C1 segment of cervical spinal cord (tissue), 14 donors: ENCODE measurements at regions not wholly inside any gene's neighbourhood (a gene's known extent, or its start where the extent isn't known, plus 50 kb on each side); places are given as distances from the start of the nearest gene placed in this dataset.

ENCODE experiments used
- DNase-seq, 14 donors: peaks; one replicate each; lab custom pipeline; 2025; lab: John Stamatoyannopoulos, UW

DNA sequence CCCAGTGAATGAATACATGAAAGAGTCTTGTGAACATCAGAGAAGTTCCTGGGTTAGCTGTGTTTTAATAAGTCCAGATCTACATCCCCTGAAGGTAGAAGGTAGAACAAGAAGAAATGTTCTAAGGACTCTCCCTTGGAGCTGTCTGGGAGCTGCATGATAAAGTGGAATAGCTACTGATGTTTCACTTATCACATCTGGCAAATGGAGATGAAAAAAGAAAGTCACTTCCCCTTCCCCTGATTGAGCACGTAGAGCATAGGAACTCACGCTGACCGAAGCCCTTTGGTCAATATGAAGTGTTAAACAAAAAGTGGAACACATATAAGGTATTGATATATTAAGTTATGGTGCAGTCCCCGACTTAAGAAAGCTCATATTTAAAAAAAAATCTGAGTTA lies 53.2 kb upstream of the PARP1 start:
- DNase-seq, result no peak

DNA sequence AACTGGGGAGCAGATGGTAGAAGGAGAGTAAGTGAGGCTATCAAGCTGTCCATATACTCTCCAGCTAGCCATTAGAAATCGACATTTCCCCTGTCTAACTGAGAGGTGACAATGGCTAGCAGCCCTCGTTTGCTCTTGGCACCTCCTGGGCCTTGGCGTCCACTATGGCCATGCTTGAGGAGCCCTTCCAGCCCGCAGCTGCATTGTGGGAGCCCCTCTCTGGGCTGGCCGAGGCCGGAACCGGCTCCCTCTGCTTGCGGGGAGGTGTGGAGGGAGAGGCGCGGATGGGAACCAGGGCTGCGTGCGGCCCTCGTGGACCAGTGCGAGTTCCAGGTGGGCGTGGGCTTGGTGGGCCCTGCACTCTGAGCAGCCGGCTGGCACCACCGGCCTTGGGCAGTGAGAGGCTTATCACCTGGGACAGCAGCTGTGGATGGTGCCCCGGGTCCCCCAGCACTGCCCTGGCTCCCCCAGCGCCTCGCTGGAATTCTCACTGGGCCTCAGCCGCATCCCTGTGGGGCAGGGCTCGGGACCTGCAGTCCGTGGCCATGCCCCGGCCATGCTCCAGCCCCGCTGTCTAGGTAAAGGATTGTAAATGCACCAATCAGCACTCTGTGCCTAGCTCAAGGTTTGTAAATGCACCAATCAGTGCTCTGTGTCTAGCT lies 56.2 kb upstream of the PARP1 start:
- DNase-seq, result no peak

DNA sequence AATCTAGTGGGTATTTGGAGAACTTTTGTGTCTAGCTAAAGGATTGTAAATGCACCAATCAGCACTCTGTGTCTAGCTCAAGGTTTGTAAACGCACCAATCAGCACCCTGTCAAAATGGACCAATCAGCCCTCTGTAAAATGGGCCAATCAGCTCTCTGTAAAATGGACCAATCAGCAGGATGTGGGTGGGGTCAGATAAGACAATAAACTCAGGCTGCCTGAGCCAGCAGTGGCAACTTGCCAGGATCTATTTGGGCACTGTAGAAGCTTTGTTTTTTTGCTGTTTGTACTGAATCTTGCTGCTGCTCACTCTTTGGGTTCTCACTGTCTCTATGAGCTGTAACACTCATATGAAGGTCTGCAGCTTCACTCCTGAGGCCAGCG lies 56.7 kb upstream of the PARP1 start:
- peak in 9 of 14 donors; percentile 3 to 36 (median 18) for DNase-seq

DNA sequence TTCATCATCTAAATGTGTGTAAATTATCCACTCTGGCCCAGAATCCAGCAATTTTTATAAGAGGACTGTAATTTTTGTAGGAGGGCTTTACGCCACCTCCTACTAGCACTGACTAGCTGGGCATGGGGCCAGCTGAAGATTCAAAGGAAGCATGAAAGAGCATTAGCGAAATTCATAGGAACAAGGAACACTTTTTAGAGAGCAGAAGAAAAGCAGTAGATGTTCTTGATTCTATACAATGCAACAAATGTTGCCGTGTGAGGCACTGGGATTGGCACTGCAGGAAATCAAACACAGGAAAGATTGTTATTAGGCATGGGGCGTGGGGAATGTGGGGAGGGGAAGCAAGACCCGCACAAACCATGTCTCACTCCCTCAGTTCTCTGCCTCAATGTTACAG lies 58.4 kb upstream of the PARP1 start:
- no peak for DNase-seq

DNA sequence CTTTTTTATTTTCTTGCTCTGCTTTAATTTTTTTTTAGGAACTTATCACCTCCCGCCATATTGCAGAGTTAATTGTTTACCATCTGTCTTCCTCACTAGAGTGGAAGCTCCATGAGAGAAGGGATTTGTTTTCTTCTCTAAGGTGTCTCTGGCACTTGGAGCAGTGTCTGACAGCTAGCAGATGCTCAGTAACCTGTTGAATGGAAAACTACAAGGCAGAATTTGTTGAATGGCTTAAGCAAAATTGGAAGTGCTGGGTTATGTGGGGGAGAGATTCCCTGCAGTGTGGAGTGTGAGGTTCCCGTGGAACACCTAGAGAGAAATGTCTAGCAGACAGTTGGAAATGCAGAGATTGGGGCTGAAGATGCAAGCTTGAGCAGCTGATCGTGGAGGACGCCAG lies 59.5 kb upstream of the PARP1 start:
- DNase-seq, result no peak

DNA sequence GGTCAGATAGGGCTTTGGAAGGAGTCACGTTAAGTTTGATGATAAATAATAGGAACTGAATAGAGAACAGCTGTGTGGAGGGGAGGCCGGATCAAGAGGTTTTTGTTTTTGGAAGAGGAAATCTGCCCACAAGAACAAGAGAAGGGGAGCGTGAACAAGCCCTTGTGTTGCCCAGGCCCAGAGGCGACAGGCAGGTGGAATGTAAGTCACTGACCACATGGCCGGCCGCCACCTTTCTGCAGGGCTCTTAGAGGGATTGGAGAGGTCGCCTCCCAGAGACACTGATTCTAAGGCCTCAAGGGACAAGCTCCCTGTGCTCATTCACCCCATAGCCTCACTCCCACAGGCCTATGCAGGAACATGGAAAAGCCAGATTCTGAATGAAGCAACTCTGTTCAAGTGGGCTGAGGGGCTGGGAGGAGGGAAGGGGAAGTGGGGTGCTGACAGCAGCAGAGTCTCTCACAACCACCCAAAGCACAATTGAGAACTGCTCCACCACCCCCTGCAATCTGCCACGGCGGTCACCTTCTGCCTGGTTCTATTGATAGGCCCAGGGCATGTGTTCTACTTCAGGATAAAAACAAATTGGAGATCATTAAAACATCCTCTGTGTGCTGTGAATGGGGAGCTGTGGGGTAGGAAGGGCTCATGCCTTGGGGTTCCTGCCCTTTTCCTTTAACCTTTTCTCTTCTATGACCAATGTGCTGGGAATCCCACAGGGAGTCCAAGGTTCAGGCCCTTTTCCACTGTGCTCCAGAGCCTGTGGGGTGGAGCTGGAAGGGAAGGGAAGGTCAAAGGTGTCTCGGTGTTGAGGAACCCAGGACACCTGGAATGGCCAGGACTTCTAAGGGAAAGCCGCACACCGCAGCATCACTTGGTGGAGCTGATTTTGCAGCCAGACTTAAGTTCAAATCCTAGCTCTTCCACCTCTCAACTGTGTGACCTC lies 63.3 kb upstream of the PARP1 start:
- DNase-seq, result no peak

DNA sequence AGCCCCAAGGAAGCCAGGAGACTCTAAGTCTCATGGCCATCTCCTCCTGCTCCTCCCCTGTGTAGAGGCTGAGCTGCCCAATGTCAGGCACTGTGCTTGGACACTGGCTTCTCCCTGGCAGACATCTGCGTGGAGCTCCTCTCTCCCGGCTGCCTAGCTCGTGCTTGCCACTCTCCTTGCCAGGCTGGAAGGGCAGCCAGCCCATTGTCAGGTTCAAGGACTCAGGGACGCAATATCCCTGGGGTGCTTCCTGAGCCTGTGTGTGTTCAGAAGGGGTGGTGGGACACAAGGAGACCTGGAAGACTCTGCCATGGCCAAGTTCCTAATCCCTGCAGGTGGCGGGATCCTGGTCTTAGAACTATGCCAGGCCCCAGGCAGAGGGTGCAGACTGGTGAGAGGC lies 65.4 kb upstream of the PARP1 start:
- no peak for DNase-seq

DNA sequence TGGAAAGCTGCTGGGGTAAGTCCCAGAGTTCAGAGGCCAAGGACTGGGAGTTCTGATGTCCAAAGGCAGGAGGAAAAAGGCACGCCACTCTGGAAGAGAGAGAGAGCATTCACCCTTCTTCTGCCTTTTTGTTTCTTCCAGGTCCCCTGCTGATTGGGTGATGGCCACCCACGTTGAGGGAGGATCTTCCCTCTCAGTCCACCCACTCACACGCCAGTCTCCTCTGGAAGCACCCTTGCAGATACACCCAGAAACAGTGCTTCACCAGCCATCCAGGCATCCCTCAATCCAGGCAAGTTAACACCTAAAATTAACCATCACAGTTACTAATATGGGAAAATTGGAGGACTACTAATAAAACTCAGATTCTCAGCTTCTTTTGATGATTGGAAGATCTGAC lies 66.1 kb upstream of the PARP1 start:
- no peak for DNase-seq

DNA sequence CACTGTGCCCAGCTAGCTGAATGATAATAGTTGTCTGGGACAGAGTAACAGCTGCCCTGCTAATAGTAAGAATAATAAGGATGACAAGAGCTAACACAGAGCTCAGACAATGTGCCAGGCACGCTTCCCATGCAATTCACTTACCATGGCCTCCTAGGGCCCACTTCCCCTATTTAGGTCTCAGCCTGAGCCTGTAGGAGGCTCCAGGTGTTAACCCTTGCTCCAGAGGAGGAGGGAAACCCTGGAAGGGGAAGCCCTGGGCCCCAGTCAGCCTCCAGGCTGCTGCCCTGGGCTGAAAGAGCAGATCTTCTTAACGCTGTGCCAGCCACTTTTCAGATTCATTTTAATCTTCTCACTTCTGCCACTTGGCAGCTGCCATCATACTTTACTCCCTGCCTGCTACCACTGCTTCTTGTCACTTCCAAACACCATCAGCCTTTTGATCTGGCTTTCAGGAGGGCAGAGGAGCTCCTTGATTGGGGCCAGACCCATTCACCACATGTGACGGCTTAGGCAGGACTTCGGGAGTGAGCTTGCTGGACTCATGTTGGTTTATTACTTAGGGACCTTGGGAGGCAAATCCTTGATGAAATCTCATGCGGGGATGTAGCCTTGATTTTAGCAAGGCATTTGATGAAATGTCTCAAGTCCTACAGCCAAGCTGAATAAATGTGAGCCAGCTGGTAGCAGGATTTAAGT lies 66.7 kb upstream of the PARP1 start:
- no peak for DNase-seq

DNA sequence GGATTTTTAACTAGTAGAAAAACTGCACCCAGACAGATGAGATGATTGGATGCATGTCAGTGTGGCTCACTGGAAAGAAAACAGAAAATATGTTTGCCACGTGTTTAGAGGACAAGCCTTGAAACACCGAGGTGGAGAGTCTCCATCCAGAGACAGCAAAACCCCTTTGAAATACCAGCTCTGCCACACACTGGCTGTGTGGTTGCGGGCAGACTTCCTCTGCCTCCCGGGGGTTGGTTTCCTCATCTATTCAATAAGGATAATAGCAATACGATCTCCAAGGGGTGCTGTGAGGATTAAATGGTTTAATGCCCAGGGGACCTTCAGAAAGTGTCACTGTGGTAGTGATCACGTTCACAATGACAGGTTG lies 67.2 kb upstream of the PARP1 start:
- DNase-seq, result no peak

DNA sequence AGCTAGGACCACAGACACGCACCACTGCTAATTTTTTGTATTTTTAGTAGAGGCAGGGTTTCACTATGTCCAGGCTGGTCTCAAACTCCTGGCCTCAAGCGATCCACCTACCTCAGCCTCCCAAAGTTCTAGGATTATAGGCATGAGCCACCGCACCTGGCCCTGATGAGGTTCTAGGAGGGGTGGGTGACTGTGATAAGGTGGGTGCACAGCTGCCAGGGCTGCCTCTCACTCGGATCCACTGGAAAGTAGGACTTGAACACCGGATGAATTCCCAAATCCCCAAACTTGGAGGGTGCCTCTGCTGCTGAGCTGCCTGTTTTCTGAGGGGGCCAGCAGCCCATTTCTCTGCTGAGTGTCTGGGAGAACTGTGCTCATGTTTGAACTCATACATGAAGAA lies 68.2 kb upstream of the PARP1 start:
- no peak for DNase-seq

DNA sequence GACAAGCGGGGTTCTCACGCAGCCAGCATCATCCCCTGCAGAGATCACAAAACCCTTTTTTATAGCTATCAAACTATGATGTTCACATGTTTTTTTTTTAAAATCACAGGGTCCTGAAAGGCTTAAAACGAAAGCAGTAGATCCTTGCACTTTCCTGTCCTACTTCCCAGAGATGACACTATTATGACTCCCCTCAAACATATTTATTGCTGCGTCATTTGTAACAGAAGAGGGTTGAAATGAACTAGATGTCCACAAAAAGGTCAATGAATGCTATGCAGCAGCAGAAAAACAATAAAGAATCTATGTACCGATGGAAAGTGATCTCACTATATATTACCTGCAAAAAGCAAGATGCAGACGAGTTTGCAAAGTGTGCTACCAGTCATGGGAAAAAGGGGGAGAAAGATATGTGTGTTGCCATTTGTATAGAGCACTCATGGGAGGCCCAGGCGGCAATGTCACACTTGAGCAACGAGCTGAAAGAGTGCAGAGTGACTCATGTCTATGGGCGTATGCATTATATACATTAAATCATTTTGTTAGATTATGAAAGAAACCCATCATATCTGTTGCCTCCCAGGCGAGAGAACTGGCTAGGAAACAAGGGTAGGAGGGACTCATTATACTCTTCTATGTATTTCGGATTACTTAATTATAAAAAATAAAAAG lies 68.9 kb upstream of the PARP1 start:
- no peak for DNase-seq

DNA sequence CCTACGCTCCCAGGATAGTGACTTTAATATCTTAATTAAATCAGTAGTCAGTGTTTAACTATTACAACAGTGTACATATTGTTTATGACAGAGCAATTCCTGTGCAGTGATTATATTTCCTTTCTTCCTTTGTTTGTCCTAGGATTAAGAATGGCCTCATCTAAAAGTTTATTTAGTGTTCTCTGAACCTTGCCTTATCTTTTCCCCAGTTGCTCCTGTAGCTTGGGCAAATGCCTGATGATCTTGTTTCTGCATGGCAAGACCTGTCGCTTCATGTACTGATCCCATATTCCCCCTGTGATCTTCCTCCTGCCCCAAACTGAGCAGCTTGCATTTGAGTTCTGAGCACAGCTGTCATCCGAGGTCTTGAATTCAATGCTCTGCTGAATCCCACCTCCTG lies 69.1 kb upstream of the STUM start:
- DNase-seq, result no peak

DNA sequence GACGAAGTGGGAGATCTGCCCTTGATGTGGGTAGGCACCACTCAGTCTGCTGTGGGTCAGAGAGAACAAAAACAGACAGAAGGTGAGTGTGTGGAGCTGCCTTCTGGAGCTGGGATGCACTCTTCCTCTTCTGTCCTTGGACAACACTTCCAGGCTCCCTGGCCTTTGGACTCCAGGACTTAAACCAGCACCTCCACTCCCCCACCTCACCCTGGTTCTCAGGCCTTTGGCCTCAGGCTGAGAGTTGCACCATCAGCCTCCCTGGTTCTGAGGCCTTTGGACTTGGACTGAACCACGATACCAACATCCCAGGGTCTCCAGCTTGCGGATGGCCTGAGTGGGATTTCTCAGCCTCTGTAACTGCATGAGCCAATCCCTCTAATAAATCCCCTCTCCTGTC lies 68.1 kb upstream of the STUM start:
- no peak for DNase-seq

DNA sequence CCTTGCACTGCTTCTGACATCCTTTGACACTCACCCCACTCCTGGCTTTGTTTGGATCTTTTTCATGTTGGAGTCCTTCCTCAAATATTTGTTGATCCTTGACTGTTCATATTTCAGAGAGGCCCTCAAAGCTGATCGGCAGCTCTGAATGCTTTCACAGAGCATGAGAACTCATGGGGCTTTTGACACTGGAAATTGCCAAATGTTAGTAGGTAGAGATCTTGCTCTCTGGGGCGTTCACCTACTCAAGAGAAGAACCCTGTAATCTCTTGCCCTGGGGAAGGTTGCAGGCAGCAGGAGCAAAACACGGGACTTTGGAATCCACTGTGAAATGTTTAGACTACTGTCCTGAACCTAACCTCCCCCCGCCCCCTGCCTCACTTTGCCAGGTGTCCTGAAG lies 67.4 kb upstream of the STUM start:
- DNase-seq, result no peak

DNA sequence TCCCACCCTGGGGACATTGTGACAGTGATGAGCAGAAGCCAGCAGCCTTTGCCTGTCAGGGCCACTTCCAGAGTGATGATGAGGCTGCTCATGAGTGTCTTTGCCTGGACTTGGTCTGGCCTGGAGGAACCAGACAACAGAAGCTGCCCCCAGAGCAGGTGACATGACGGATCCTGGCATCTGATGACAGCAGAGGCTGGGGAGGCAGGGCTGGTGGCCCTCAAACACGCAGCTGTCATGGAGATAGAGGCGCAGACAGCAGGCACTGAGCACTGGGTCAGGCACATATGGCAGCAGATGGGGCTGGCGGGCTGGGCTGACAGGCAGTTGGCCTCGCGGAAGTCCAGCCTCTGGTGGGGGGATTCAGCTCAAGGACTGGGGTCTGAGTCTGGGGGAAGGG lies 66.4 kb upstream of the STUM start:
- DNase-seq, result no peak

DNA sequence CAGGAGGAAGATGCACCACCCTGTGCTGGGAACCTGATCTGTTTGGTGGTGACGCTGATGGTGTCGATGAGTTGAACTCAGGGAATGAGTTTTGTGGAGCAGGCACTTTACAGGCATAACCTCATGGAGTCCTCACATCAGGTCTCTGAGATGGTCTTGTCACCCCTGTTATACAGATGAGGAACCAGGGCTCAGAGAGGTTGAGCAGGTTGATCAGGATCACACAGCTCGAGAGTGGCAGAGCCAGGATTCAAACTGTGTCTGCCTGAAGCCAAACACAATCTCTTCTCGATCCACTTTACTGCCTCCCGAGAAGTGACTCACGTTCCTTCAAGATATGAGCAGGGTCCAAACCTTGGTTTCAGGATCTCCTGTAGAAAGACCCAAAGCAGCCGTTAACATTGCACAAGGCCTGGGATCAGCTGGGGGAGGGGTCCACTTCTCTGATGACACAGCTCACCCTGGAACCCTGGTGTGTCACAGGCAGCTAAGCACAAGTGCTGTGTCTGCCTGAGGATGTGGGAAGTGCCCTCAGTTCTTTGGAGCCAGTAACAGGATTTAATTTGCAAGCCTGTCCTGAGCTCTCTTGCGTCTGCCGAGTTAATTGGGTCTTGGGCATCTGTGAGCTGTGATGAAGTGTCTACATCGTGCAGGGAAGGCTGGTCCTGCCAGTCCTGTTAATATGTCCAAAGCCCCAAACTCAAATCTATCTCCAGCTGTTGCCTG lies 65.4 kb upstream of the STUM start:
- DNase-seq, result no peak

DNA sequence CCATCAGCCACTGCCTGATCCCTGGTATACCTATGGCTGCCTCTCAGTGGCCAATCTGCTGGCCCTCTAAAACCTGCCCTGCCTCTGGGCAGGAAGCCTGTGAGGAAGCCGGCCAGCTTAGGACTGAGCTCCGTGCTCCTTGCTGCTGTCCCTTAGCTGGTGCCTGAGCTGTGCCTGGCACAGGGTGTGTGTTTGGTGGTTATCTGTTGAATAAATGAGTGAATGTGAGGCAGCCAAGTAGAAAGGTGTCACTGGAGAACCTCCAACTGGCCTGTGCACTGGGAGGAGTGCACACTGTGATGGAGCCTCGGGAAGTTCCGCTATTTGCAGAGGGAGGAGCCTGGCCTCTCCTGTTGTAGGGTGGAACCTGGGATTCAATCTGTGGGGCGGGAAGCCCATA lies 63.4 kb upstream of the STUM start:
- DNase-seq, result peak in 3 of 14 donors; percentile 14 to 97 (median 23)

DNA sequence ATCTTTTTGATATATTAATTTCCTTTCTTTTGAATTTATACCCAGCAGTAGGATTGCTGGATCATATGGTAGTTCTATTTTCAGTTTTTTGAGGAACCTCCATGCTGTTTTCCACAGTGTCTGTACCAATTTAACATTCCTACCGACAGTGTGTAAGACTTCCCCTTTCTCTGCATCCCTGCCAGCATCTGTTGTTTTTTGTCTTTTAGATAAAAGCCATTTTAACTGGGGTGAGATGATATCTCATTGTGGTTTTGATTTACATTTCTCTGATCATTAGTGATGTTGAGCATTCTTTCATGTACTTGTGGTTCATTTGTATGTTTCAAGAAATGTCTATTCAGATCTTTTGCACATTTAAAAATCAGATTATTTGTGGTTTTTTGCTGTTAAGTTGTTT lies 62.4 kb upstream of the STUM start:
- no peak for DNase-seq

DNA sequence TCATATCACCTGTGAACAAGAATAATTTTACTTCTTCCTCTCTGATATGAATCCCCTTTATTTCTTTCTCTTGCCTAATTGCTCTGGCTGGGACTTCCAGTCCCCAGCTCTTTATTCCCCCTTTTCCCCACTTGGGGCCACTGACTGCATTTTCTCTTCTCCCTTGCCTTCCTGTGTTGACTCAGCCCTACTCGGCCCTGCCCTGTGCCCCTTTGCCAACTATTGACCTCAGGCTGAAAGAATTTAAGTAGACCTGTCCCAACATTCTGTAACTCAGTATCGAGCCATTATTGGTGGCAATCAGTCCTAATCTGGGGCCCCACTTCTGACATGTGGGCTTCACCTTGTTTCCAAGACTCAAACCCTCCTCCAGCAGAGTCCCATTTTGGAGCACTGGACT lies 60.6 kb upstream of the STUM start:
- no peak for DNase-seq

DNA sequence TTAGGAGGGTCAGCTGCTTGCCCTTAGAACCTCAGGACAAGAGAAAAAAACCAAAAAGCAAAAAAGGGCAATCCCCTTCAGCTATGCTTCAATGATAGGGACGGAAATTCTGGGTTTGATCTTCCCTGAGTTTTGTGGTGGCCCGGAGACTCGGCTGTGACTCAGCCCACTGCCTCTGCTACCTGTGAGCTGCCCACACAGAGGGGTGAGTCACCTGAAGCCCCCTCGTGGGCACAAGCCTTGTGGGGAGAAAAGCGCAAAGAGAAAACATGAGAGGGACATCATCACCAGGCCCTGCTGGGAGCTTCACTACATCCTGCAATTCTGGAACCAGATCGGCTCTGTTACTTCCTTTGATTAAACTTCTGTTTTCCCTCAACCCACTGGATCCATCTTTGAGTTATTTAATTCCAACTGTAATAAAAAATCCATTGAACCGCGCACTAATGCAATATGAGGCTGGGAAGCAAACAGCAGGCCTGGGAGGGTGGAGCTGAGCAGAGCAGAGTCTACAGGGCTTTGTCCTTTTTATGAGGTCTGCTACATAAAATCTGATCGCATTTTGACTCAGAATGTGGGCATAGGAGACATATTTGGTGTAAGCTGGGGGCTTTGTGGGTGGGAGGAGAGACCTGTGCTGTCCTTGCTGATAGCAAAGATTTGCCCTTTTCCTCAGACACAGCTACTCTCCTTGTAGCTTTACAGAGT lies 58.7 kb upstream of the STUM start:
- DNase-seq, result no peak
